ENCODE measurements at regions not wholly inside any gene's neighbourhood (a gene's known extent, or its start where the extent isn't known, plus 50 kb on each side); places are given as distances from the start of the nearest gene placed in this dataset.

DNA sequence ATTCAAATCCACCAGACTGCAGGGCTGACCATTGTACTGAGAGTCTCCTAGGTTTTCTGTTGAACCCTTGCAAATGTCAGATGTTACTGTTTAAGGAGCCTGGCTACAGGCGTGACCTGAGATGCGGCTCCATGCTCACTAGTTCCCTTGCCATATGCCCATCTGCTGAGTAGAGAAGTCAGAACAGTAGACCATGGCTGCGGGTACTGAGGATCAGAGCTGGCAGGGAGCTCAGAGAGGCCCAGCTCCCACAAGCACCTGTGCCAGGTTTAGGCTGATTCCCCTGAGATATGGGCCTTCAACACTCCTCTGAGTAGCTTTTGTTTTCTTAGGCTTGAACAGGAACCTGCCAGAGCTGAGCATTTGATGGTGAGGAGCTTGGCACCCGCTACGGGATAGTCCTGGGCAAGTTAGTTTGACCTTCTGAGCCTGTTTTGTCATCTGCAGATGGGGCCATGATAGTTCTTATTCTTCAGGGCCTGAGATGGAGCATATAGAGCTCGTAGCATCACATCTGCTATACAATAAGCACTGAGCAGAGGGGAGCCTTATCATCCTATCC is 83.7 kb downstream of the BOD1 start:
- no peak overlapping the region for H3K4me3 ChIP-seq (ENCODE audit: low read depth, poor library complexity, severe bottlenecking)
- intact Hi-C loops (cut with DNase I; ENCODE audit: low total_unique reads), result no loop called here
- DNase-seq (ENCODE audit: low spot score in 2 of 2), result no peak
- 81 to 98% methylated on average over 6 of the region's 6 CpGs for WGBS, 2 donors
- no peak for TF ChIP-seq POLR2A (IDR thresholded peaks at IDR 0.05)
- TF ChIP-seq, protein P1, sequence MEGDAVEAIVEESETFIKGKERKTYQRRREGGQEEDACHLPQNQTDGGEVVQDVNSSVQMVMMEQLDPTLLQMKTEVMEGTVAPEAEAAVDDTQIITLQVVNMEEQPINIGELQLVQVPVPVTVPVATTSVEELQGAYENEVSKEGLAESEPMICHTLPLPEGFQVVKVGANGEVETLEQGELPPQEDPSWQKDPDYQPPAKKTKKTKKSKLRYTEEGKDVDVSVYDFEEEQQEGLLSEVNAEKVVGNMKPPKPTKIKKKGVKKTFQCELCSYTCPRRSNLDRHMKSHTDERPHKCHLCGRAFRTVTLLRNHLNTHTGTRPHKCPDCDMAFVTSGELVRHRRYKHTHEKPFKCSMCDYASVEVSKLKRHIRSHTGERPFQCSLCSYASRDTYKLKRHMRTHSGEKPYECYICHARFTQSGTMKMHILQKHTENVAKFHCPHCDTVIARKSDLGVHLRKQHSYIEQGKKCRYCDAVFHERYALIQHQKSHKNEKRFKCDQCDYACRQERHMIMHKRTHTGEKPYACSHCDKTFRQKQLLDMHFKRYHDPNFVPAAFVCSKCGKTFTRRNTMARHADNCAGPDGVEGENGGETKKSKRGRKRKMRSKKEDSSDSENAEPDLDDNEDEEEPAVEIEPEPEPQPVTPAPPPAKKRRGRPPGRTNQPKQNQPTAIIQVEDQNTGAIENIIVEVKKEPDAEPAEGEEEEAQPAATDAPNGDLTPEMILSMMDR (IDR thresholded peaks at IDR 0.05), result no peak

GRCh38 chr5:173531863-173532262 is 84.6 kb downstream of the BOD1 start:
- DNase-seq (ENCODE audit: low spot score in 2 of 2), result peak in 1 of 2 donors; percentile 47
- intact Hi-C loops (cut with DNase I; ENCODE audit: low total_unique reads), result no loop called here
- TF ChIP-seq, protein P1 (IDR thresholded peaks at IDR 0.05), result no peak
- TF ChIP-seq POLR2A (IDR thresholded peaks at IDR 0.05), result no peak
- WGBS, 2 donors, result 61 to 63% methylated on average over 9 of the region's 9 CpGs
- no peak overlapping the region for H3K4me3 ChIP-seq (ENCODE audit: low read depth, poor library complexity, severe bottlenecking)

DNA sequence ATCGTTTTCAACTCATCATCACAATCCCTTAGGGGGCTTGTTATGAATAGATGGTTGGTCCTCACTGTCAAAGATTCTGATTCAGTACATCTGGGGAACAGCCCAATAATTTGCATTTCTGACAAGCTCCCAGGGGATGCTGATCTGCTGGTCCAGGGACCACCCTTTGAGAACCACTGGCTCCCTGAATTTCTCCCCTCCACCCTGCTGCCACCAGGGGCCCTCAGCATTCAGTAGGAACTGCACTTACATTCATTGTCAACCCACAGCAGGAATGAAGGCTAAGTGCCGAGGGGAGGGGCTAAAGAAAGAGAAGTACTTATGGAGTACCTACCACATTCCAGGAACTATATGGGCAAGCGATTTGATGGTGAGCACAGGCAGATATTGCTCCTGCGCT is 85.9 kb downstream of the BOD1 start:
- TF ChIP-seq, protein P1 (IDR thresholded peaks at IDR 0.05), result no peak
- no peak for TF ChIP-seq POLR2A (IDR thresholded peaks at IDR 0.05)
- 72 to 86% methylated on average over 4 of the region's 4 CpGs for WGBS, 2 donors
- H3K4me3 ChIP-seq (ENCODE audit: low read depth, poor library complexity, severe bottlenecking), result no peak overlapping the region
- no peak for DNase-seq (ENCODE audit: low spot score in 2 of 2)
- intact Hi-C loops (cut with DNase I; ENCODE audit: low total_unique reads), result no loop called here

DNA sequence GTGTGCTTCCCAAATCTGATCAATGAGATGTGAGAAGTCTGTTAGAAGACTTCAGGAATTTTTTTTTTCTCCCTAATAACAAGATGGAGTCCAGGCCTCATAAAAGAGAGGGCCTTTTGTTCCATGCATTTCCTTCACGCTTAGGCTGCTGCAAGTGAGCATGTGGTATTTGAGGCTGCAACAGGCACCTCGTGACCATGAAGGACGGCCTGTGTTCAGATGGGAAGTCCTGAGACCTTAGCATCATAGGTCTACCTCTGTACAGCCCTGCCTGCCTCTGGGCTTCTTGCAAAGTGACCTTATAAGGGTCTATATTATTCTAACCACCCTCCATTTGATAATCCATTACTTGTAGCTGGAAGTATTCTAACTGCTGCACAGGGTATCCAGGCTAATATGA is 86.6 kb downstream of the BOD1 start:
- 87 to 93% methylated on average over 3 of the region's 3 CpGs for WGBS, 2 donors
- intact Hi-C loops (cut with DNase I; ENCODE audit: low total_unique reads), result no loop called here
- H3K4me3 ChIP-seq (ENCODE audit: low read depth, poor library complexity, severe bottlenecking), result no peak overlapping the region
- TF ChIP-seq, protein P1 (IDR thresholded peaks at IDR 0.05), result no peak
- no peak for TF ChIP-seq POLR2A (IDR thresholded peaks at IDR 0.05)
- DNase-seq (ENCODE audit: low spot score in 2 of 2), result no peak

DNA sequence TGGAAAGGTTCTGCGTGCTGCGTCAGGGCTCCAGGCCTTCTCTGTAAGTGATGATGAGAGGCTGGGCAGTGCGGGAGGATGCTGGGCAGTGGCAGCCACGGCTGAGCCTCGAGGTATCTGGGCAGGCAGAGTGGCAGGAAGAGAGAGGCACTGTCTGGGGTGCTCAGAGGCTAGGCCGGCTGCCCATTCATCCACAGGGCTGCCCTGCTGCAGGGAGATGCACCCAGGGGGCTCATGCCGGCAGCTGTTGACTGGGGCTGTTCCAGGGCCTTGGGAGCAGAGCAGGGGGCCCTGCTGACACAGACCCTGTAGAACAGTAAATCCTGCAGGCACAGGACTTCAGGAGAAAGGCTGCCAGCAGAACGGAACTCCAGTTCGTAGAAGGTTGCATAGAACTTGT is 88.8 kb downstream of the BOD1 start:
- no peak for DNase-seq (ENCODE audit: low spot score in 2 of 2)
- no peak for TF ChIP-seq POLR2A (IDR thresholded peaks at IDR 0.05)
- TF ChIP-seq, protein P1 (IDR thresholded peaks at IDR 0.05), result no peak
- 80 to 87% methylated on average over 9 of the region's 9 CpGs for WGBS, 2 donors
- intact Hi-C loops (cut with DNase I; ENCODE audit: low total_unique reads), result no loop called here
- H3K4me3 ChIP-seq (ENCODE audit: low read depth, poor library complexity, severe bottlenecking), result no peak overlapping the region

GRCh38 chr5:173524136-173524535 is 92.3 kb downstream of the BOD1 start:
- no peak overlapping the region for H3K4me3 ChIP-seq (ENCODE audit: low read depth, poor library complexity, severe bottlenecking)
- DNase-seq (ENCODE audit: low spot score in 2 of 2), result no peak
- TF ChIP-seq, protein P1 (IDR thresholded peaks at IDR 0.05), result no peak
- no peak for TF ChIP-seq POLR2A (IDR thresholded peaks at IDR 0.05)
- intact Hi-C loops (cut with DNase I; ENCODE audit: low total_unique reads), result no loop called here
- WGBS, 2 donors, result 78 to 82% methylated on average over 3 of the region's 3 CpGs

Data from lower leg skin (tissue), 4 donors.